ENCODE measurements at regions not wholly inside any gene's neighbourhood (a gene's known extent, or its start where the extent isn't known, plus 50 kb on each side); places are given as distances from the start of the nearest gene placed in this dataset.

GRCh38 chr1:55484173-55484572 lies 269.0 kb upstream of the USP24 start (continued):
- TF ChIP-seq MAFK (conservative IDR thresholded peaks at IDR 0.05 in 1 of 2, IDR thresholded peaks at IDR 0.05 in 1 of 2; ENCODE audit: low read length in 2 of 2): no peak

GRCh38 chr1:55483523-55483922 lies 268.4 kb upstream of the USP24 start:
- WGBS (ENCODE audit: low lambda C conversion rate): 23% methylated on average over 2 of the region's 2 CpGs

More at GRCh38 chr1:55483523-55483922, 268.4 kb upstream of the USP24 start:
- CTCF ChIA-PET (ENCODE audit: low intra/inter-chr PET ratio, low total read pairs): no interaction called here
- Histone ChIP-seq H2AFZ (ENCODE audit: low read length) (no peak overlapping the region), H3K4me2 (ENCODE audit: low read depth, low read length) (no peak overlapping the region), H3K36me3 (replicated peaks in 1 of 2; ENCODE audit: control insufficient read depth in 1 of 2, insufficient read depth in 2 of 2, low read length in 2 of 2) (no peaks in the 10 kb centered on the region), H3K27me3 (ENCODE audit: control insufficient read depth in 1 of 2, insufficient read depth in 2 of 2, low read length in 2 of 2) (no peaks in the 10 kb centered on the region), H3K79me2 (ENCODE audit: insufficient read depth, low read length) (no peaks in the 10 kb centered on the region), H3K4me1 (ENCODE audit: insufficient read depth, low read length) (peaks cover 25% of the 10 kb centered on the region), H3K9ac (ENCODE audit: insufficient read depth, low read depth, low read length) (no peak overlapping the region), H3K9me3 (ENCODE audit: low read length) (no peaks in the 10 kb centered on the region), H3K4me3 (replicated peaks in 1 of 3; ENCODE audit: insufficient read depth in 1 of 3, low read depth in 2 of 3, low read length in 3 of 3) (no peak overlapping the region), H4K20me1 (ENCODE audit: insufficient read depth, low read length) (no peaks in the 10 kb centered on the region), H3K27ac (ENCODE audit: extremely low read length, insufficient read depth, low read length) (no peak overlapping the region)
- FAIRE-seq: no peak
- BruUV-seq (replicated peaks): no TSS peak
- no peak for ATAC-seq
- intact Hi-C loops (cut with micrococcal nuclease; ENCODE audit: unreplicated experiment) (no loop called here), in situ Hi-C loops (cut with HindIII; ENCODE audit: extremely low pct_ligation_motif_present, low pct_unique_long_range_greater_than_20kb) (loop anchor here (25.0 kb wide), 1 partner anchor 404 kb away; no protein-coding TSS in a partner anchor)
- peak; percentile 59 for TF ChIP-seq TEAD3 (CRISPR knock-in tag; optimal IDR thresholded peaks at IDR 0.05; ENCODE audit: borderline replicate concordance)
- peak; percentile 32; the same call in 1 of the 2 replicates for TF ChIP-seq STAG1 (CRISPR knock-in tag; IDR thresholded peaks at IDR 0.05)
- no peak for TF ChIP-seq TBL1XR1 (IDR thresholded peaks at IDR 0.05; ENCODE audit: borderline replicate concordance, low read length, partially characterized antibody)
- 0 out of 2 replicates have a peak, but pooled peaks have one; percentile 19 for TF ChIP-seq CTCF (CRISPR knock-in tag; IDR thresholded peaks at IDR 0.05)
- no peak for TF ChIP-seq ARNT2 (CRISPR knock-in tag; IDR thresholded peaks at IDR 0.05; ENCODE audit: low read depth)
- no peak for TF ChIP-seq ARNT (IDR thresholded peaks at IDR 0.05)
- TF ChIP-seq ZNF749 (CRISPR knock-in tag; IDR thresholded peaks at IDR 0.05; ENCODE audit: borderline replicate concordance): no peak
- POLR2A ChIA-PET: no interaction called here
- DNase-seq (ENCODE audit: low spot score): no peak
